Keratinocyte (primary cell): ENCODE measurements at regions not wholly inside any gene's neighbourhood (a gene's known extent, or its start where the extent isn't known, plus 50 kb on each side); places are given as distances from the start of the nearest gene placed in this dataset.
A peak's percentile ranks its signal among the peaks of the same experiment; 100 is the strongest.

Experiments used
- DNase-seq: peaks from one replicate; pipeline ENCODE4 v3.0.0-alpha.2; 2011; ENCODE audit warnings: low read depth, missing footprints, low spot score
- FAIRE-seq: peaks from 2 replicates; lab custom pipeline; 2011; peaks lifted over from hg19 to GRCh38; lab: Jason Lieb, UNC
- H2AFZ ChIP-seq: 2 replicates; pipeline ENCODE4 v1.6.0; 2012; ENCODE audit warnings: low read length, control low read depth, inconsistent platforms; ENCODE audit not compliant: control insufficient read depth
- H3K27ac ChIP-seq: 2 replicates; pipeline ENCODE4 v1.5.1; 2011; ENCODE audit warnings: low read length; ENCODE audit not compliant: control insufficient read depth, insufficient read depth
- H3K27me3 ChIP-seq: 3 replicates; pipeline ENCODE4 v1.6.0; 2011; ENCODE audit warnings: low read length; ENCODE audit not compliant: control insufficient read depth, insufficient read depth; ENCODE audit errors: extremely low read depth
- H3K36me3 ChIP-seq, 2 experiments: 2 replicates in 1 of 2; 3 replicates in 1 of 2; pipeline ENCODE4 v1.5.1; 2011; ENCODE audit warnings: low read length in 2 of 2, mild to moderate bottlenecking in 1 of 2; ENCODE audit not compliant: control insufficient read depth in 2 of 2, insufficient read depth in 2 of 2; ENCODE audit errors: extremely low read depth in 1 of 2
- H3K4me1 ChIP-seq: 3 replicates; pipeline ENCODE4 v1.5.1; 2011; ENCODE audit warnings: low read length; ENCODE audit not compliant: control insufficient read depth, insufficient read depth; ENCODE audit errors: extremely low read depth
- H3K4me2 ChIP-seq: 3 replicates; pipeline ENCODE4 v1.6.0; 2011; ENCODE audit warnings: low read depth, low read length; ENCODE audit not compliant: control insufficient read depth, insufficient read depth; ENCODE audit errors: extremely low read depth
- H3K4me3 ChIP-seq, 3 experiments: fragments of 200-600 bp in 1 of 3; sonication (generic) in 1 of 3; 2 replicates in 2 of 3; 3 replicates in 1 of 3; pipeline ENCODE4 v1.5.1; 2011 to 2016; ENCODE audit warnings: low read length in 3 of 3, mild to moderate bottlenecking in 3 of 3, control low read depth in 2 of 3, inconsistent platforms in 1 of 3, low read depth in 1 of 3, mixed read lengths in 1 of 3, mixed run types in 1 of 3, moderate library complexity in 1 of 3; ENCODE audit not compliant: control insufficient read depth in 2 of 3, insufficient read depth in 2 of 3; ENCODE audit errors: extremely low read depth in 1 of 3
- H3K79me2 ChIP-seq: 2 replicates; pipeline ENCODE4 v1.6.0; 2012; ENCODE audit warnings: low read length; ENCODE audit not compliant: control insufficient read depth, insufficient read depth
- H3K9ac ChIP-seq: 3 replicates; pipeline ENCODE4 v1.6.0; 2011; ENCODE audit warnings: low read length; ENCODE audit not compliant: control insufficient read depth, insufficient read depth; ENCODE audit errors: extremely low read depth
- H3K9me1 ChIP-seq: 3 replicates; pipeline ENCODE4 v1.6.0; 2011; ENCODE audit warnings: low read length; ENCODE audit not compliant: control insufficient read depth, insufficient read depth; ENCODE audit errors: extremely low read depth
- H3K9me3 ChIP-seq: 2 replicates; pipeline ENCODE4 v1.5.1; 2012; ENCODE audit warnings: low read depth, low read length; ENCODE audit not compliant: control insufficient read depth
- H4K20me1 ChIP-seq: 3 replicates; pipeline ENCODE4 v1.6.0; 2011; ENCODE audit warnings: low read length; ENCODE audit not compliant: control insufficient read depth, insufficient read depth; ENCODE audit errors: extremely low read depth
- EZH2 ChIP-seq: IDR thresholded peaks from one replicate; pipeline ENCODE4 v1.6.1; 2012; ENCODE audit warnings: inconsistent platforms, mild to moderate bottlenecking, low read length, moderate library complexity
- dilution Hi-C: fragments of 300-500 bp; cut with MboI; formaldehyde crosslinking; loops from one replicate; pipeline ENCODE4 v1.7.0; 2020; ENCODE audit warnings: low sequenced_read_pairs; ENCODE audit not compliant: extremely low pct_ligation_motif_present
- TF ChIP-seq, protein P1 (sequence below), 3 experiments: IDR thresholded peaks in 1 of 3; conservative IDR thresholded peaks in 1 of 3; optimal IDR thresholded peaks in 1 of 3; 2 replicates in 2 of 3; 3 replicates in 1 of 3; pipeline versions ENCODE3 to v1.5.1; 2011; ENCODE audit warnings: low read length in 3 of 3, mild to moderate bottlenecking in 3 of 3, moderate library complexity in 2 of 3, control low read depth in 1 of 3, inconsistent platforms in 1 of 3; ENCODE audit not compliant: insufficient read depth in 2 of 3; ENCODE audit errors: extremely low read depth in 1 of 3

DNA sequence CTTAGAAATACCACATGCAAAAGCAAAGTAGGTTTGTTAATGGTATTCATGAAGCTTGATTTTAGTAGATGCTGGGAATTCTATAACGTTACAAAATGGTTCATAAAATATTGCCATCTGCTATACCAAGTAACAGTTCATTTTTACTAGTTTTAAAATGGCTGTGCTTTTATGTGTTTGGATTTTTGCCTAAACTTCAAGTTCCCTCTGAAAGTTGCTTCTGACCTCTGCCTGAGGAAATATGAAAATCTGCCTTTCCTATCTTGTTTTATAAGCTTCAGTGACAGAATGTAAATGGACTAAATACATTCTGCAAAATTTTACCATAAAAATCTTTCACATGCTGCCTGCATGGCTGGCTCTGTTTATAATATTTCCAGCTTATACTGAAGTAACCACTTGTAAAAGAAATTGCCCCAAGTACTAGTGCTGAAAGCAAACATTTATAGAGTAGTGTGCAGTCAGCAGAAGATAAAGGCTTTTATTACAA is 560.7 kb upstream of the ROBO2 start:
- no peak overlapping the region for H3K27ac ChIP-seq
- H3K9ac ChIP-seq: no peak overlapping the region
- H3K9me1 ChIP-seq: no peaks in the 10 kb centered on the region
- H3K79me2 ChIP-seq: no peaks in the 10 kb centered on the region
- H3K36me3 ChIP-seq: no peaks in the 10 kb centered on the region
- no peaks in the 10 kb centered on the region for H4K20me1 ChIP-seq
- FAIRE-seq (no peak), DNase-seq (no peak)
- no peak overlapping the region for H3K4me2 ChIP-seq
- no peak for TF ChIP-seq EZH2
- H3K27me3 ChIP-seq: no peaks in the 10 kb centered on the region
- dilution Hi-C loops: no loop called here
- no peaks in the 10 kb centered on the region for H3K4me1 ChIP-seq
- no peak overlapping the region for H3K4me3 ChIP-seq
- no peak overlapping the region for H2AFZ ChIP-seq
- H3K9me3 ChIP-seq: no peaks in the 10 kb centered on the region

DNA sequence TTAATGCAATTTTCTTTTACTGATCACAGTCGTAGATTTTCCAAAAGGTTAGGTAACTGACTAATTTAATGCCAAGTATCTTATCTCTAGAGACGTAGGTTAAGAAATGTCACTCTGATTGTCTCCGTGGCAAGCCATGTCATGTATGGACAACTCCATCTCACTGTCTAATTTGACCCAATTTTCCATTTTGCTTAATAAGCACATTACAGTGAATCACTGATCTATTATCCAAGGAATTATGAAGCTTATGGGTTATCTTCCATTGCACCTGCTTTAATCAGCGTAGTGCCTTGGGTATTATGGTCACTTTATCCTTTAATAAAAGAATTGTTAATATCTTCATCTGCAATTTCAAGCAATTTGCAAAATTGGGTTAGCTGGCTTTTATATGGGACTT is 557.4 kb upstream of the ROBO2 start:
- H4K20me1 ChIP-seq: no peaks in the 10 kb centered on the region
- TF ChIP-seq EZH2: no peak
- TF ChIP-seq, protein P1, sequence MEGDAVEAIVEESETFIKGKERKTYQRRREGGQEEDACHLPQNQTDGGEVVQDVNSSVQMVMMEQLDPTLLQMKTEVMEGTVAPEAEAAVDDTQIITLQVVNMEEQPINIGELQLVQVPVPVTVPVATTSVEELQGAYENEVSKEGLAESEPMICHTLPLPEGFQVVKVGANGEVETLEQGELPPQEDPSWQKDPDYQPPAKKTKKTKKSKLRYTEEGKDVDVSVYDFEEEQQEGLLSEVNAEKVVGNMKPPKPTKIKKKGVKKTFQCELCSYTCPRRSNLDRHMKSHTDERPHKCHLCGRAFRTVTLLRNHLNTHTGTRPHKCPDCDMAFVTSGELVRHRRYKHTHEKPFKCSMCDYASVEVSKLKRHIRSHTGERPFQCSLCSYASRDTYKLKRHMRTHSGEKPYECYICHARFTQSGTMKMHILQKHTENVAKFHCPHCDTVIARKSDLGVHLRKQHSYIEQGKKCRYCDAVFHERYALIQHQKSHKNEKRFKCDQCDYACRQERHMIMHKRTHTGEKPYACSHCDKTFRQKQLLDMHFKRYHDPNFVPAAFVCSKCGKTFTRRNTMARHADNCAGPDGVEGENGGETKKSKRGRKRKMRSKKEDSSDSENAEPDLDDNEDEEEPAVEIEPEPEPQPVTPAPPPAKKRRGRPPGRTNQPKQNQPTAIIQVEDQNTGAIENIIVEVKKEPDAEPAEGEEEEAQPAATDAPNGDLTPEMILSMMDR (optimal IDR thresholded peaks at IDR 0.05 in 1 of 3, IDR thresholded peaks at IDR 0.05 in 1 of 3, conservative IDR thresholded peaks at IDR 0.05 in 1 of 3; ENCODE audit: extremely low read depth in 1 of 3, insufficient read depth in 2 of 3, low read length in 3 of 3): no peak
- dilution Hi-C loops: no loop called here
- H3K4me3 ChIP-seq: no peak overlapping the region
- H3K9ac ChIP-seq: no peak overlapping the region
- H3K9me3 ChIP-seq: no peaks in the 10 kb centered on the region
- H3K36me3 ChIP-seq: no peaks in the 10 kb centered on the region
- H3K27me3 ChIP-seq: no peaks in the 10 kb centered on the region
- H3K4me2 ChIP-seq: no peak overlapping the region
- no peak overlapping the region for H3K27ac ChIP-seq
- no peaks in the 10 kb centered on the region for H3K79me2 ChIP-seq
- no peak overlapping the region for H2AFZ ChIP-seq
- no peak for DNase-seq
- no peaks in the 10 kb centered on the region for H3K4me1 ChIP-seq
- FAIRE-seq: no peak
- no peaks in the 10 kb centered on the region for H3K9me1 ChIP-seq

DNA sequence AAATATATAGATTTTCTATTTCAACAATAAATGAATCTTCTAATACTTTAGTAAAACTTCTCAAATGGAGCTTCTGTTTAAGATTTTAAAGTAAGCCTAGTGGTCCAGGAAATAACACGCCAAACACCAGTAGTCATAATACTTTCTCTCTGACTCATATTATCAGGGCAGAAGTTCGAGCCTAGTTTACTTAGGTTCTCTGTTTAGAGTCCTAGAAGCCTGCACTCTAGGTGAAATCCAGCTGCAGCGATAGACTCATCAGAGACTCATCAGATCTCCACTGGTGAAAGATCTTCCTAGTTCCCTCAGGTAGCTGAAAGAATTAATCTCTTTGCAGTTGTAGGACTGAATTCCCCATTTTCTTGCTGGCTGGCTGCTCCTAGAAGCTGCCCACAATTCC is 552.5 kb upstream of the ROBO2 start:
- H2AFZ ChIP-seq: peak overlapping the region; percentile 14
- dilution Hi-C loops: no loop called here

More for the DNA sequence above, 552.5 kb upstream of the ROBO2 start:
- Histone ChIP-seq H4K20me1 (no peaks in the 10 kb centered on the region), H3K4me1 (no peaks in the 10 kb centered on the region), H3K79me2 (no peaks in the 10 kb centered on the region), H3K27ac (no peak overlapping the region), H3K9me3 (no peaks in the 10 kb centered on the region), H3K9ac (no peak overlapping the region), H3K27me3 (no peaks in the 10 kb centered on the region), H3K4me2 (no peak overlapping the region), H3K9me1 (no peaks in the 10 kb centered on the region), H3K4me3 (no peak overlapping the region), H3K36me3 (no peaks in the 10 kb centered on the region)
- FAIRE-seq (peak; percentile 65), DNase-seq (peak; percentile 53)
- no peak for TF ChIP-seq EZH2
- TF ChIP-seq, protein P1 (optimal IDR thresholded peaks at IDR 0.05 in 1 of 3, IDR thresholded peaks at IDR 0.05 in 1 of 3, conservative IDR thresholded peaks at IDR 0.05 in 1 of 3; ENCODE audit: extremely low read depth in 1 of 3, insufficient read depth in 2 of 3, low read length in 3 of 3): no peak
